RKO (cell line): ENCODE measurements at regions not wholly inside any gene's neighbourhood (a gene's known extent, or its start where the extent isn't known, plus 50 kb on each side); places are given as distances from the start of the nearest gene placed in this dataset.
A peak's percentile ranks its signal among the peaks of the same experiment; 100 is the strongest.

Experiments used
- DNase-seq: peaks from one replicate; pipeline ENCODE4 v3.0.0-alpha.2; 2016; ENCODE audit warnings: low spot score

- peak; percentile 29 for DNase-seq
Observed at GRCh38 chr6:100134703-100135102, 140.7 kb upstream of the MCHR2 start.

GRCh38 chr6:100134297-100134696 lies 140.3 kb upstream of the MCHR2 start:
- DNase-seq, result no peak

DNA sequence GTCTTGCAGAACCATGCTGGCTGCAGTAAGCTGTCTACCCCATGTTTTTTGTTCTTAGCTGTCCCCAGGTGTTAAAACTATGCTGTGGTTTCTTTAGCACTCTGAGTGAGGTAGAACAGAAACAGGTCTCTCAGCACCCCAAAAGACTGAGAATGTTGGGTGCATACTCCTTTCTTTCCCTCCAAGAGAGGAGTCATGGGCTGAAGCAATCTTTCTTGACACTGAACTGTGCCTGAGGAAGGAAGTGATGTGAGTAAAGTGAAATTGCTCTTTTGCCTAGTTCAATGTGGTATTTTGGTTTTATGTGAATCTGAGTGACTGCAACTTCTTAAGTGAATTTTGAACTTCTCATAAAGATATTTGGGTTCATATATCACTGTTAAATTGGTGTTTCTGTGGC lies 138.0 kb upstream of the MCHR2 start:
- DNase-seq, result no peak

DNA sequence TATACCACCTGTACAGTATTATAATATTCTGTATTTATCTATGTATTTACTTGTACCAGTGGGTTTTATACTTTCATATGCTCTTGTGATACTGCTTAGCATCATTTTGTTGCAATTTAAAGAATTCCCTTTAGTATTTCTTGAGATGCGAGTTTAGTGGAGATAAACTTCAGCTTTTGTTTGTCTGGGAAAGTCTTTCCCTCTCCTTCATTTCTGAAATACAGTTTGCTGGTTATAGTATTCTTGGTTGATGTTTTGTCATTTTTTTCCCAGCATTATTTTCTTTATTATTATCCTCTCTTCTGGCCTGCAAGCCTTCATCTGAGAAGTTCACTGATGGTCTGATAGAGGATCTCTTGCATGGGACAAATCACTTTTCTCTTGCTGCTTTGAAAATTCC lies 136.6 kb upstream of the MCHR2 start:
- DNase-seq, result no peak

- DNase-seq, result no peak
Observed at GRCh38 chr6:100126790-100127484, 132.9 kb upstream of the MCHR2 start.

- no peak for DNase-seq
Observed at GRCh38 chr6:100121854-100122609, 128.0 kb upstream of the MCHR2 start.

- DNase-seq, result no peak
Observed at GRCh38 chr6:100119261-100119660, 125.2 kb upstream of the MCHR2 start.

DNA sequence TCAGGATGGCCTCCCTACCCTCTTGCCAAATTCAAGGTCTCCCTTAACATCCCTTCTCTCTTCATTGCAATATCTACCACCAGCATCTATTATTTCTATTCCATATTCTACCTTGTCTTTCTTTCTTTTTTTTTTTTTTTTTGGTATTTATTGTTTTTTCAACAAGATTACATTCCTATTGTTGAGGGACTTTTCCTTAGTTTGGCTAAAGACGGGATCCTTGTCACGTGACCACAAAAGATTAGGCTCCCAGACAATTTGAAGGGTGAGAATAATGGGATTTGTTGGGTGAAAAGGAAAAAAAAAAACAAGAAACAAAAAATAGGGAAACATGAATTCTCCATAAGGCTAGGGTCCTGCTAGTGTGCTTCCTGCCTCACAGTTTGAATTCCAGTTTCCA lies 124.3 kb upstream of the MCHR2 start:
- no peak for DNase-seq

- DNase-seq, result no peak
Observed at GRCh38 chr6:100117680-100118079, 123.7 kb upstream of the MCHR2 start.

- peak; percentile 79 for DNase-seq
Observed at GRCh38 chr6:100116411-100117194, 122.6 kb upstream of the MCHR2 start.

- DNase-seq, result no peak
Observed at GRCh38 chr6:100115407-100116101, 121.5 kb upstream of the MCHR2 start.

- DNase-seq, result no peak
Observed at GRCh38 chr6:100112855-100113508, 119.0 kb upstream of the MCHR2 start.

DNA sequence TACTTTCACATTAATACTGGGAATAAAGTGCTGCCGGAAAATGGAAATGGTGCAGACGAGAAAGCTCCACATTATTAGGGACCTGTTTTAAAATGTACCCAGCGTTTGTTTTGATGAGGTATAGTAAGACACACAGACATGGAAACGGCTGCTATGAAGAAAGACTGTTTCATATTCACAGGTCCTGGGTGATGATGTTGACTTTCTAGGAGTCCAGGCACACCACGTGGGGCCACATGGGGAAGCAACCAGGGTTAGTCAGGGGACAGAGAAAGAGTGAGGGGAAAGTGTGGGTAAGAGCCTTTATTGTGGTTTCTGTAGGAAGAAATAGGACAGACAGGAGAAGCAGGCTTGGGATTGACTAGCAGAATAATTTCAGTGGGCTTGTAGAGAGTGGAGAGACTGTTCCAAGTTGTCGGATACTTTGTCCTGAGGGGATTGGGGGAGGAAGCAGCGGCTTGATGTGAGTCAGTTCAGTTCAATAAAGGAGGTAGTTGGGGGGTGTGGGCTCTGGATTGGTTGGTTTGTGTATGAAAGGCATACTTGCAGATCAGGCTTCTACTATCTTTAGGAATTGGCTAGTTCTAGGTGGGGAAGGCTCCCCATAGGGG lies 112.0 kb upstream of the MCHR2 start:
- DNase-seq, result no peak

DNA sequence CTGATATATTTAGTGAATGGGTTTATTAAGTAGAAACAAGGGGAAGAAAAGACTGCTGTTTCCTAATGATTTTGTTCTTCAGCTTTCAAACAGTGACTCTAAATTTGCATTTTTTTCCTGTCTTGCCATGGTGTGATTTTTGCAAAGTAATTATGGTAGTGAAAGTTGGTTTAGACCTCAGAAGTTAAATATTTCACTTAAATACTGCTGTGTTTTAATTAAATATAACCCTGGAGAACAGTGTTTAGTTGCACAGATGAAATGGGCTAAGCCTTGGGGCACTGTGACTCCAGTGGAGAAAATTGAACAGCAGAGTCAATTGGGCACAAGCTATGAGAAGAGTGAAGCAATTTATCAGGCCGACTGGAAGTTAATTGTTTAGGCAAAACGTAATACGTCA lies 111.1 kb upstream of the MCHR2 start:
- no peak for DNase-seq

DNA sequence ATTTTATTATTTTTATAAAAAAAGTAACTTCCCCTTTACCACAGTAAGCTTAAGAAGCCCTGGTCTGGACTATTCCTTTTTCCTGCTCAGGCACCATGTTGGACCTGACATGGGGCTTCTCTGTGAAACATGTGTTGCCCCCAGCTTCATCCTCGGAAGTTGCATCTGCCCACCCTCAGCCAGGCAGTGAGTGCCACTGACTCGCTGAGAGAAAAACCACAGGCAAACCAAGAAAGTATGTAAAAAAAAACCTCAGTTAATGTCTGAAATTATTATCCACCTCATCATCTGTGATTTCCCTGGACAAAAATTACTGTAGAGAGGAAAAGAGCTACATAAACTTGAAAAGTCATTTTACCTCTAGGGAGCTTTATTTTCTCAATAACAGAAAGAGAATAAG lies 109.9 kb upstream of the MCHR2 start:
- no peak for DNase-seq

GRCh38 chr6:100103194-100103593 lies 109.2 kb upstream of the MCHR2 start:
- DNase-seq, result no peak

DNA sequence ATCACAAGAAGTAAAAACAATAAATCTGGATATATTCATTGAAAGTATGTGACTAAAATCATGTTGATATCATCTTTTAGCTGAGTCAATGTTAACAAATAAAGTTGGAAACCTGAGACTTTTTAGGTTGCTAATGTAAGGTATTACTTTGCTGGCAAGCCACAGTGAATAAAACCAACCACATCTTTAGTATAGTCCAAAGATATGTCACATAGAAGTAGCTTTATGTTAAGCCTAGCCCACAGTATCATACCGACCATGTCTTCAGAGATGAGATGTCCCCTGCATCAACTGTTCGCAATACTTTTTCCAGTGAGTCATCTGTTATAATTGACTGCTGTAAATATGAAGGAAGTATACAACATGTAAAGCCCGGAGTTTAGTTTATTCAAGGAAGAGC lies 107.6 kb upstream of the MCHR2 start:
- no peak for DNase-seq

DNA sequence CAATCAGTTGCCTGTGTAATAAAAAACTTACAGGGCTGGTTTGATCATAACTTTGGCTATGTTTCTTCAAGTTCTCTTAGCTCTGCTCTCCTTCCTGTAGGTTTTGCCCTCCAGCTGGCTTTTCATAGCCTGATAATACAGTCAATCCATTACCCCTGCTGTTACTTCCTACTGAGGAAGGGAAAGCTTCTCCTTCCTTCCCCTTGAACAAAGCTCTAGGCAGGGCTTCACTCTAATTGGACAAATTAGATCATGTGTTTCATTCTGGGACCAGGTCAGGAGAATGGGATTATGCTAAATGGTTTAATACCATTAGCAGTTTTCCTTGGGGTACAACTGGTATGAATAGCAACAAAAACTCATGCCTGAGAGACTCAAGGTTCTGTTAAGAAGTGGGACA lies 106.8 kb upstream of the MCHR2 start:
- no peak for DNase-seq

GRCh38 chr6:100099189-100100074 lies 105.4 kb upstream of the MCHR2 start:
- peak; percentile 59 for DNase-seq

DNA sequence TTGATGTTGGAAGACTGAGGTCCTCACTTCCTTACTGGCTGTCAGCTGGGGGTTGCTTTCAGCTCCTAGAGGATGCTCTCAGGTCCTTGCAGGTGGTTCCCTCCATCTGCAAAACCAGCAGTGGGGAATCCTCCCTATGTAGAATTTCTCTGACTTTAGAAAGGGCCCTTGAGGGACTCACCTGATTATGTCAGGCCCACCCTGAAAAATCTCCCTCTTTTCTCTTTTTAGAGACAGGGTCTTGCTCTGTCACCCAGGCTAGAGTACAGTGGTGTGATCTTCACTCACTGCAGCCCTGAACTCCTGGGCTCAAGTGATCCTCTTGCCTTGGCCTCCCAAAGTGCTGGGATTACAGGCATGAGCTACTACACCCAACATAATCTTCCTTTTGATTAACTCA lies 102.9 kb upstream of the MCHR2 start:
- DNase-seq, result no peak
